ENCODE measurements at regions not wholly inside any gene's neighbourhood (a gene's known extent, or its start where the extent isn't known, plus 50 kb on each side); places are given as distances from the start of the nearest gene placed in this dataset.

- Histone ChIP-seq H3K27me3 (ENCODE audit: control insufficient read depth, insufficient read depth, low read length) (no peaks in the 10 kb centered on the region), H3K9me3 (ENCODE audit: control insufficient read depth in 2 of 2, low read length in 2 of 2) (no peaks in the 10 kb centered on the region), H3K36me3 (ENCODE audit: control insufficient read depth, insufficient read depth, low read length) (no peaks in the 10 kb centered on the region), H3K4me1 (ENCODE audit: control insufficient read depth, insufficient read depth, low read length, poor library complexity, severe bottlenecking) (no peaks in the 10 kb centered on the region), H3K4me3 (ENCODE audit: low read depth, low read length) (no peak overlapping the region), H3K27ac (ENCODE audit: insufficient read depth, low read length, poor library complexity, severe bottlenecking) (no peak overlapping the region)
- no peaks in the 10 kb centered on the region for H3K4me1 Mint-ChIP-seq
- ATAC-seq (ENCODE audit: low read depth in 2 of 2) (no peak), DNase-seq (no peak)
- no peak overlapping the region for H3K27ac Mint-ChIP-seq
- no peak overlapping the region for H3K4me3 Mint-ChIP-seq
- no peaks in the 10 kb centered on the region for H3K27me3 Mint-ChIP-seq
- H3K36me3 Mint-ChIP-seq: no peaks in the 10 kb centered on the region
- peaks cover 3 to 14% (median 6%) of the 10 kb centered on the region in 7 donors for H3K9me3 Mint-ChIP-seq
These were observed 620.3 kb upstream of the CCDC54 start for GRCh38 chr3:106756901-106757300.

- H3K4me3 ChIP-seq (ENCODE audit: low read depth, low read length): no peak overlapping the region
- H3K27ac Mint-ChIP-seq: no peak overlapping the region
- peaks cover 2 to 13% (median 5%) of the 10 kb centered on the region in 7 donors for H3K9me3 Mint-ChIP-seq
- H3K4me1 Mint-ChIP-seq: no peaks in the 10 kb centered on the region
- no peak for ATAC-seq (ENCODE audit: low read depth in 2 of 2)
- DNase-seq: no peak
- H3K27me3 Mint-ChIP-seq: no peaks in the 10 kb centered on the region
- H3K27ac ChIP-seq (ENCODE audit: insufficient read depth, low read length, poor library complexity, severe bottlenecking): no peak overlapping the region
- no peak overlapping the region for H3K4me3 Mint-ChIP-seq
- no peaks in the 10 kb centered on the region for H3K27me3 ChIP-seq (ENCODE audit: control insufficient read depth, insufficient read depth, low read length)
- H3K9me3 ChIP-seq (ENCODE audit: control insufficient read depth in 2 of 2, low read length in 2 of 2): no peaks in the 10 kb centered on the region
- no peaks in the 10 kb centered on the region for H3K36me3 ChIP-seq (ENCODE audit: control insufficient read depth, insufficient read depth, low read length)
- no peaks in the 10 kb centered on the region for H3K4me1 ChIP-seq (ENCODE audit: control insufficient read depth, insufficient read depth, low read length, poor library complexity, severe bottlenecking)
- H3K36me3 Mint-ChIP-seq: no peaks in the 10 kb centered on the region
These were observed 618.8 kb upstream of the CCDC54 start for GRCh38 chr3:106758459-106758858.

- H3K27me3 ChIP-seq (ENCODE audit: control insufficient read depth, insufficient read depth, low read length): no peaks in the 10 kb centered on the region
- no peak overlapping the region for H3K4me3 ChIP-seq (ENCODE audit: low read depth, low read length)
- H3K9me3 Mint-ChIP-seq: peaks cover 2 to 12% (median 5%) of the 10 kb centered on the region in 7 donors
- H3K27me3 Mint-ChIP-seq: no peaks in the 10 kb centered on the region
- no peaks in the 10 kb centered on the region for H3K4me1 Mint-ChIP-seq
- no peak overlapping the region for H3K27ac ChIP-seq (ENCODE audit: insufficient read depth, low read length, poor library complexity, severe bottlenecking)
- no peak for ATAC-seq (ENCODE audit: low read depth in 2 of 2)
- no peaks in the 10 kb centered on the region for H3K36me3 Mint-ChIP-seq
- H3K4me1 ChIP-seq (ENCODE audit: control insufficient read depth, insufficient read depth, low read length, poor library complexity, severe bottlenecking): no peaks in the 10 kb centered on the region
- no peak overlapping the region for H3K4me3 Mint-ChIP-seq
- no peak for DNase-seq
- no peaks in the 10 kb centered on the region for H3K9me3 ChIP-seq (ENCODE audit: control insufficient read depth in 2 of 2, low read length in 2 of 2)
- H3K27ac Mint-ChIP-seq: no peak overlapping the region
- H3K36me3 ChIP-seq (ENCODE audit: control insufficient read depth, insufficient read depth, low read length): no peaks in the 10 kb centered on the region
These were observed 617.5 kb upstream of the CCDC54 start for GRCh38 chr3:106759731-106760130.

GRCh38 chr3:106765342-106765741, 611.9 kb upstream of the CCDC54 start:
- DNase-seq (no peak), ATAC-seq (ENCODE audit: low read depth in 2 of 2) (no peak)
- no peaks in the 10 kb centered on the region for H3K27me3 ChIP-seq (ENCODE audit: control insufficient read depth, insufficient read depth, low read length)
- no peaks in the 10 kb centered on the region for H3K36me3 Mint-ChIP-seq
- H3K27me3 Mint-ChIP-seq: no peaks in the 10 kb centered on the region
- H3K4me3 ChIP-seq (ENCODE audit: low read depth, low read length): no peak overlapping the region
- H3K4me3 Mint-ChIP-seq: no peak overlapping the region
- H3K4me1 ChIP-seq (ENCODE audit: control insufficient read depth, insufficient read depth, low read length, poor library complexity, severe bottlenecking): no peaks in the 10 kb centered on the region
- H3K4me1 Mint-ChIP-seq: no peaks in the 10 kb centered on the region
- peaks cover 0 to 4% (median 0%) of the 10 kb centered on the region in 7 donors for H3K9me3 Mint-ChIP-seq
- H3K27ac Mint-ChIP-seq: no peak overlapping the region
- H3K36me3 ChIP-seq (ENCODE audit: control insufficient read depth, insufficient read depth, low read length): no peaks in the 10 kb centered on the region
- no peaks in the 10 kb centered on the region for H3K9me3 ChIP-seq (ENCODE audit: control insufficient read depth in 2 of 2, low read length in 2 of 2)
- H3K27ac ChIP-seq (ENCODE audit: insufficient read depth, low read length, poor library complexity, severe bottlenecking): no peak overlapping the region

- Mint-ChIP-seq H3K27me3 (peaks cover 5% of the 10 kb centered on the region), H3K27ac (no peak overlapping the region), H3K36me3 (no peaks in the 10 kb centered on the region), H3K9me3 (peaks cover 0 to 4% (median 0%) of the 10 kb centered on the region in 7 donors), H3K4me1 (no peaks in the 10 kb centered on the region), H3K4me3 (no peak overlapping the region)
- Histone ChIP-seq H3K27ac (ENCODE audit: insufficient read depth, low read length, poor library complexity, severe bottlenecking) (no peak overlapping the region), H3K27me3 (ENCODE audit: control insufficient read depth, insufficient read depth, low read length) (no peaks in the 10 kb centered on the region), H3K4me1 (ENCODE audit: control insufficient read depth, insufficient read depth, low read length, poor library complexity, severe bottlenecking) (no peaks in the 10 kb centered on the region), H3K36me3 (ENCODE audit: control insufficient read depth, insufficient read depth, low read length) (no peaks in the 10 kb centered on the region), H3K9me3 (ENCODE audit: control insufficient read depth in 2 of 2, low read length in 2 of 2) (no peaks in the 10 kb centered on the region), H3K4me3 (ENCODE audit: low read depth, low read length) (no peak overlapping the region)
- ATAC-seq (ENCODE audit: low read depth in 2 of 2) (no peak), DNase-seq (no peak)
These were observed 608.2 kb upstream of the CCDC54 start for GRCh38 chr3:106768941-106769480.

- DNase-seq (no peak), ATAC-seq (ENCODE audit: low read depth in 2 of 2) (no peak)
- Mint-ChIP-seq H3K9me3 (peaks cover 0 to 4% (median 0%) of the 10 kb centered on the region in 7 donors), H3K4me3 (no peak overlapping the region), H3K36me3 (no peaks in the 10 kb centered on the region), H3K27ac (no peak overlapping the region), H3K4me1 (no peaks in the 10 kb centered on the region), H3K27me3 (peaks cover 5% of the 10 kb centered on the region)
- H3K36me3 ChIP-seq (ENCODE audit: control insufficient read depth, insufficient read depth, low read length): no peaks in the 10 kb centered on the region
- no peak overlapping the region for H3K27ac ChIP-seq (ENCODE audit: insufficient read depth, low read length, poor library complexity, severe bottlenecking)
- no peaks in the 10 kb centered on the region for H3K9me3 ChIP-seq (ENCODE audit: control insufficient read depth in 2 of 2, low read length in 2 of 2)
- no peaks in the 10 kb centered on the region for H3K27me3 ChIP-seq (ENCODE audit: control insufficient read depth, insufficient read depth, low read length)
- no peaks in the 10 kb centered on the region for H3K4me1 ChIP-seq (ENCODE audit: control insufficient read depth, insufficient read depth, low read length, poor library complexity, severe bottlenecking)
- H3K4me3 ChIP-seq (ENCODE audit: low read depth, low read length): no peak overlapping the region
These were observed 603.4 kb upstream of the CCDC54 start for GRCh38 chr3:106773795-106774194.

- Mint-ChIP-seq H3K4me3 (no peak overlapping the region), H3K9me3 (peaks cover 0 to 2% (median 0%) of the 10 kb centered on the region in 7 donors), H3K4me1 (no peaks in the 10 kb centered on the region), H3K27ac (no peak overlapping the region), H3K27me3 (no peaks in the 10 kb centered on the region), H3K36me3 (no peaks in the 10 kb centered on the region)
- no peaks in the 10 kb centered on the region for H3K4me1 ChIP-seq (ENCODE audit: control insufficient read depth, insufficient read depth, low read length, poor library complexity, severe bottlenecking)
- H3K27ac ChIP-seq (ENCODE audit: insufficient read depth, low read length, poor library complexity, severe bottlenecking): no peak overlapping the region
- H3K9me3 ChIP-seq (ENCODE audit: control insufficient read depth in 2 of 2, low read length in 2 of 2): no peaks in the 10 kb centered on the region
- no peak overlapping the region for H3K4me3 ChIP-seq (ENCODE audit: low read depth, low read length)
- H3K36me3 ChIP-seq (ENCODE audit: control insufficient read depth, insufficient read depth, low read length): no peaks in the 10 kb centered on the region
- H3K27me3 ChIP-seq (ENCODE audit: control insufficient read depth, insufficient read depth, low read length): no peaks in the 10 kb centered on the region
- DNase-seq (no peak), ATAC-seq (ENCODE audit: low read depth in 2 of 2) (no peak)
These were observed 594.0 kb upstream of the CCDC54 start for GRCh38 chr3:106783231-106783630.

- no peak for DNase-seq
- peaks cover 0 to 3% (median 0%) of the 10 kb centered on the region in 7 donors for H3K9me3 Mint-ChIP-seq
These were observed 588.0 kb upstream of the CCDC54 start for GRCh38 chr3:106789276-106789675.

More at GRCh38 chr3:106789276-106789675, 588.0 kb upstream of the CCDC54 start:
- H3K36me3 Mint-ChIP-seq: no peaks in the 10 kb centered on the region
- peaks cover 0 to 2% (median 0%) of the 10 kb centered on the region in 4 donors for H3K4me1 Mint-ChIP-seq
- peaks cover 0 to 2% of the 10 kb centered on the region in 2 experiments for H3K9me3 ChIP-seq (ENCODE audit: control insufficient read depth in 2 of 2, low read length in 2 of 2)
- no peak for ATAC-seq (ENCODE audit: low read depth in 2 of 2)
- H3K36me3 ChIP-seq (ENCODE audit: control insufficient read depth, insufficient read depth, low read length): no peaks in the 10 kb centered on the region
- no peak overlapping the region for H3K4me3 ChIP-seq (ENCODE audit: low read depth, low read length)
- H3K27ac ChIP-seq (ENCODE audit: insufficient read depth, low read length, poor library complexity, severe bottlenecking): no peak overlapping the region
- H3K27me3 Mint-ChIP-seq: no peaks in the 10 kb centered on the region
- H3K27me3 ChIP-seq (ENCODE audit: control insufficient read depth, insufficient read depth, low read length): no peaks in the 10 kb centered on the region
- H3K4me1 ChIP-seq (ENCODE audit: control insufficient read depth, insufficient read depth, low read length, poor library complexity, severe bottlenecking): no peaks in the 10 kb centered on the region
- H3K27ac Mint-ChIP-seq: no peak overlapping the region
- no peak overlapping the region for H3K4me3 Mint-ChIP-seq
